Ammon's horn (tissue), 1 donor: ENCODE measurements at regions not wholly inside any gene's neighbourhood (a gene's known extent, or its start where the extent isn't known, plus 50 kb on each side); places are given as distances from the start of the nearest gene placed in this dataset.

ENCODE experiments used
- DNase-seq: peaks from one replicate; pipeline ENCODE4 v3.0.0-alpha.2; 2016; ENCODE audit warnings: low spot score

DNA sequence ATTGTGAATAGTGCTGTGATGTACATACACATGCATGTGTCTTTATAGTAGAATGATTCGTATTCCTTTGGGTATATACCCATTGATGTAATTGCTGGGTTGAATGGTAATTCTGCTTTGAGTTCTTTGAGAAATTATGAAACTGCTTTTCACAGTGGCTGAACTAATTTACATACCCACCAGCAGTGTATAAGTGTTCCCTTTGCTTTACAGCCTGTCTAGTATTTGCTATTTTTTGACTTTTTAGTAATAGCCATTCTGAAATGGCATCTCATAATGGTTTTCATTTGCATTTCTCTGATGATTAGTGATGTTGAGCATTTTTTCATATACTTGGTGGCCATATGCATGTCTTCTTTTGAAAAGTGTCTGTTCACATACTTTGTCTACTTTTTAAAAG is 54.5 kb upstream of the FAM78B start:
- DNase-seq, result no peak

GRCh38 chr1:166233750-166234366 is 67.1 kb upstream of the FAM78B start:
- no peak for DNase-seq

GRCh38 chr1:166235728-166236127 is 68.9 kb upstream of the FAM78B start:
- DNase-seq, result no peak

DNA sequence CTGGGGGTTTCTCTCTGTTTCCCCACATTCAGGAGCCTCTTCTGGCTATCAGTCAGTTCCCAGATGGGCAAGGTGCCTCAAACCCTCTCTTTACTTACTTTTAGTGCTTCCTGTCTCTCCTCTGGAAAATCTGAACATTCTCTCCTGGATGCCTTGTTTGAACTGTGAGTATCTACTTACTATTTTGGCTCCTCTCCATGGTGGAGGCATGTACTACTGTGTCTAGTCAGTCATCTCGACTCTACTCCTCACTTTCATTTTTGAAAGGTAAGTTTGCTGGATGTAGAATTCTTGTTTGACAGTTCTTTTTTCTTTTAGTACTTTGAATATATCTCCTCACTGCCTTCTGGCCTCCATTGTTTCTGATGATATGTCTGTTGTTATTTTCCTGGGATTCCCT is 70.9 kb upstream of the FAM78B start:
- no peak for DNase-seq

- no peak for DNase-seq
These were observed 86.4 kb upstream of the FAM78B start for GRCh38 chr1:166253076-166253779.

- no peak for DNase-seq
These were observed 91.2 kb upstream of the FAM78B start for GRCh38 chr1:166258017-166258416.

DNA sequence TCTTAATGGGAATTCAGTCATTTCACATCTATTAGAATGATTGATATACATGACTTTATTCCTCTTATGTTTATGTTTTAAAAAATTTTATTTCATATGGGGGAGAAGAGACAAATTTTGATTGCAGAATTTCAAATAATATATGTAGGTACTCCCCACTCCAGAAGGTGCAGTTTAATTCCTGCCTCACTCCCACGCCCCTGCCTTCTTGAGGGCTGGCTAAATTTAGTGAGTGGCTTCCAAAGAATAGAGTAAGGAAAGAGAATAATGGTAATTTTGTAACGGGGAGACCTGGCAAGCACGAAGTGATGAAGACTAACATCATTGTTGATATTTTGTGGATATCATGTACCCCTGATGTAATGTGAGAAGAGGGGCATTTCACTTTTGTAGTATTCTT is 94.7 kb upstream of the FAM78B start:
- no peak for DNase-seq

GRCh38 chr1:166270476-166271150 is 103.8 kb upstream of the FAM78B start:
- DNase-seq, result no peak

DNA sequence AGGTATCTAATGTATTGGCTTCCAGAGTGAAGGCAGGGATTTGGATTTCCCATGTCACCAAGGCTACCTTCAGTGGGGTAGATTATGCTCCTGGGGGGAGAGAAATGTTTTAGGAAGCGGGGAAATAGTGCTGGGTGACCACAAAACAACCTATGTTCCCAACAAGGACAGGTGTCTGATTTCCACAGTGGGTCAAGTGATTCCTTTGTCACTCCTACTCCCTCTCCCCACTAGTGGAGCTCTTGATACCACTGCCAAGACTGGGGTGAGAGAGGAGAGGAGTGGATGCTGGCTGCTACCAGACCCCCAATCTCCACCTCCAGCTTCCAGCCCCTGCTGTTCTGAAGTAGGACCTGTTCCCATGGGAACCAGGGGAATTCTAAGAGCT is 104.3 kb upstream of the FAM78B start:
- DNase-seq, result no peak

- no peak for DNase-seq
These were observed 105.4 kb upstream of the FAM78B start for GRCh38 chr1:166272155-166272554.

DNA sequence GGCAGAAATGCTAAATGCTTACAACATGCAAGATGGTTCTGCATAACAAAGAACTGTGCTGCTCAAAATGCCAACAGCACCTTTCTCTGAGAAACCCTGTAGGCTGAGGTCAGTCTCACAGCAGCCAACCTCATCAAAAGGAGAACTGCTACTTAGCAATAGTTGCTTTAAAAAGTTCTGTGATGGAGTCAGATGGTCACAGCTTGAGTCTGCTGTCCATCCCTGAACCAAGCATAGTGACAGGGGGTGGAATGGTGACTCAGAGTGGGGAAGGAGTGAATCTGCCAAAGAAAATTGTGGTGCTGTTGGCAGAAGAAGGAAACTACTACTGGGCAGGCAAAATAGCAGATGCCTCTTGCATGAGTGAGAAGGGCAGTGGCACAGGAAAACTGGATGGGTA is 106.0 kb upstream of the FAM78B start:
- DNase-seq, result no peak

DNA sequence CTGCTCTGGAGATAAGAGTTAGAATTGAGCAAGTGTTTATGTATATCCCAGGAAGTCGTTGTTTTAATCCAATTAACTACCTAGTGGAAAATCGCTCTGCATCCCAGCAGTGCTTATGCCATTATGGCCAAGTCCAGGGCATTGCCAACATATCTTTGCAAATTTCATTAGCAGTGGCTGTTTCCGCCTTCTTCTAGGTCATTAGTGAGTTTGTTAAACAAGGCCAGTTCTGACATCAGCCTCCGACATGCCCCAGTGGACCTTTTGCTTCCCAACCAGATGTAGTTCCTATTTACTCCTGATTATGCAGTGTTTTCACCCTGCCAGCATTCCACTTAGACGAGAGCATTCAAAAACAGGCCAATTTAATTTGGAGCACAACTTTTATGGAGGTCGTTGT is 106.8 kb upstream of the FAM78B start:
- no peak for DNase-seq

DNA sequence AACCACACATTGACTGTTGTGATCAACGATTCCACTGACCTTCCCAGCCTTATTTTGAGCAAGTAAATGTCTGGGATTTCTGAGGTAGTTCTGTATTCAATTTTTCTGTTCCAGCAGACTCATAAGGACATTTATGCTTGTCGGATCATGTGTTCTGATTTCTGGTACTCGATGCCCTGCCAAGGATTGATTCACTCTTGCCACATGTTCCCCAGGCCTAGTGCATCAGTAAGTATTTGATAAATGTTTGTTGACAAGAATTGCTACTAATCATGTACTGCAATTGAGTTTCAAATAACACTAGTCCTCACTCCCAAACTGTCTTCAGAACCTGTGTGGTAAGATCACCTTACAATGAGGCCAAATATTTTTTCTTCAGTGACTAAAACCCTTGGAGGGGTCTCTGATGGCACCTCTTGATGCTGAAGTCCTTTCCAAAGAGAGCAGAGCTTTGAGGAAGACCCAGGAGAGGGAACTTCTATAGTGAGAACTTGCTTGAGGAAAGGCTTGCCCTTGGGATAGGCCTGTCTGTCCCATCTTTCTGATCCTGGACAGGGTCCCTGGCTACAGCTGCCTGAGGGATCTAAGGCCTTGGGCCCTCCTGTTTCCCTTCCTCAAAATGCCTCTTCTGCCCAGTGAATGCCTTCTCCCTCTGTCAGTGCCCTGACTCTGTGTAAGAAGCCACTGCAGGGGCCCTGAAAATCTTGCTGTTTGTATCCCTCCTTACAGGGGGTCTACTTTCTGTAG is 115.8 kb upstream of the FAM78B start:
- peak; percentile 52 for DNase-seq

GRCh38 chr1:166283190-166283589 is 116.4 kb upstream of the FAM78B start:
- no peak for DNase-seq

DNA sequence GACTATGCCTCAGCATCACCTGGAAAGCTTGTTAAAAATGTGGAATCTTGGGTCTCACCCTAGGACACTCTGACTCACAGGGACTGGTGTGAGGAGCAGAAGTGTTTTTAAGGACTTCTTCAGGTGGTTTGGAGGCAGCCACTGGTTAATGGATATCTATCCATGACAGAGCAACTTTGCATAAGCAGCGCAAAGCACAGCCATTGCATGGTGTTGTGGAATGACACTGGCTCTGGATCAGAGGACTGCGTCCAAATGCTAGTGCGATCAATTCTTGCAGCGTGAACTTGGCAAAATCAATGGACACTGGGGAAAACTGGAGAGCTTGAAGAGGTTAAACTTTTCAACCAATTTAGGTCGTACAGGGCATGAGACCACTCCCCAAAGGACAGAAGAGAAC is 116.8 kb upstream of the FAM78B start:
- no peak for DNase-seq

GRCh38 chr1:166289309-166290050 is 122.7 kb upstream of the FAM78B start:
- no peak for DNase-seq

DNA sequence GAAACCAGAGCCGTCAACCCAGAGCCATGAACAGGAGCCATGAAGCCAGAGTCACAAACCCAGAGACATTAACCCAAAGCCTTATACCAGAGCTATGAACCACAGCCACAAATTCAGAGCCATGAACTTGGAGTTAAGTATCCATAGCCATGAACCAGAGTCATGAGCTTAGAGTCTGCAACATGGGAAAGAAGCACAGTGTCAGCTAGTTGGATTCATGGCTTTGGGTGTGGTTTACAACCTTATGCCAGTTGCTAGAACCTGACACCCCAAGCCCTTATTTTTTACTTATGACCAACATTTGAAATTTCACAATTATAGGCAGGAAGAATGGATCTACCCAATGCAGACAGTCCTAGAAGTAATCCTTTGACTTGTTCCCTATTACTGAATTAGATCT is 128.9 kb upstream of the FAM78B start:
- DNase-seq, result no peak

DNA sequence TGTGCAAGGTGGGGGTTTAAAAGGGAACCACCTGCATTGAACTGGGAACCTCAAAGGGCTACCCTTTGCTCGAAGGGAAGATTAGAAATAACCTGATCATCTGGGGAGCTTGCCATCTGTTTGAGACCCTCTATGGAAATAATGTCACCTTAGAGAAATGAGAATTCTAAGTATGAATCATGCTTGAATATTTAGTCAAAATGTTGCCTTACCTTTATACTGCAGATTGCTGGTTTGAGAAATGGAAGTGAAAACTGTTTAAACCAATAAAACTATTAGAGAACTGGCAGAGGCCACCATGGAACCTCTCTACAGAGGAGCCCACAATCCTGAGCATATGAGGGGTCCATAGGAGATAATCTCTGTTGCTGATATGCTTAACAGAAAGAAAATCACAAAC is 131.2 kb upstream of the FAM78B start:
- no peak for DNase-seq

DNA sequence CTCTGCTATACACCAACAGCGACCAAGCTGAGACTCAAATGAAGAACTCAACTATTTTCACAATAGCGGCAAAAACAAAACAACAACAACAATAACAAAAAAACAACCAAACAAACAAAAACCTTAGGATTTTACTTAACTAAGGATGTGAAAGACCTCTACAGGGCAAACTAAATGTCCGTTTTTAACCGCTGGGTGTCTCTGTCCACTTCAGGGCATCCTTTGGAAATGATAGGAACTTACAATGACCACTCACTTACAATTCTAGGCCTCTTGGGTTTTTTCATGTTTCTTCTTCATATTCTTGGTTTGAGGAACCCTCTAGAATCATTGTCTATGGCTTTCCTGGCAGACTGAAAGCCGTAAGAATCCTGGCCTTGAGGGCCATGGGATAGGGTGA is 134.0 kb upstream of the FAM78B start:
- no peak for DNase-seq

- DNase-seq, result no peak
These were observed 136.4 kb upstream of the FAM78B start for GRCh38 chr1:166302989-166303758.

- no peak for DNase-seq
These were observed 137.3 kb upstream of the FAM78B start for GRCh38 chr1:166304131-166304530.
